ENCODE measurements at regions not wholly inside any gene's neighbourhood (a gene's known extent, or its start where the extent isn't known, plus 50 kb on each side); places are given as distances from the start of the nearest gene placed in this dataset.

DNA sequence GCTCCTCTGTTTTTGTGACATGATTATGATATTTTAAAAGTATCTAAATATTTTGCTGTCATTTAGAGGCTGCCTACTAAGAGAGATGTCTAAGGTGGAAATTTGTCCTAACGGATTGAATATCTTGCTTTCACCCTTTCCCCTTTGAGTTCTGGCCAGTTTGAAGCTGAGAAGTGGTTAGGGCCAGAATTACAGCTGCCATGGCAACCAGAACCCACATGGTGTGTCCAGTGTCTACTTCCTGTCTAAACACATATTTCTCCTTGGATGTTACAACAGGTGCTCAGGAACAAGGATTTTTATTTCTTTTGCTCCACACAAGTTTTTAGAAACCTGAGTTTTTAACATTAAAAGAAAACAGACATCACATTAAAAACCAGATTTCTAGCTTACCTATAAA is 335.1 kb upstream of the OR4E1 start:
- no peak for TF ChIP-seq FOXP2 (optimal IDR thresholded peaks at IDR 0.05; ENCODE audit: borderline replicate concordance, extremely low read depth, extremely low read length, insufficient read depth)
- no peak for TF ChIP-seq POLR2AphosphoS5 (IDR thresholded peaks at IDR 0.05; ENCODE audit: low read depth, low read length)

Measured in PFSK-1 (cell line).